ENCODE measurements at regions not wholly inside any gene's neighbourhood (a gene's known extent, or its start where the extent isn't known, plus 50 kb on each side); places are given as distances from the start of the nearest gene placed in this dataset.

DNA sequence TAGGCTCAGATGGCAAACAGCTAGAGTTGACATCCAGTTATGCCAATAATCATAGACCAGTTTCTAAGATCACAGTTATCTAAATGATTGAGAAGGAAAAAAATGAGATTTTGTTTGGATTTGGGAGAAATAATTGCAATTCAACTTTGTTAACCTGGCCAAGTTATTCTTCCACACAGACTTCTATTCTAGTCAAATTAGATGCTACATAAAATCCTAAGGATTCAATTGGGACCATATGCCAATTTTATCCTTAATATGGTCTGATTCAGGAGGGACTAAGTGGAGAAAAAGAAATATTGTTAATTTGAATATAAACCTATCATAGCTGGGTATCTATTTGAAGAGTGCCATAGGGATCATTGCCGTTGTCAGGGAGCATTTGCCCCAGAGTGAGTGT is 178.3 kb upstream of the SLC7A11 start:
- no peak for DNase-seq (ENCODE audit: low read depth in 4 of 4, low spot score in 2 of 4)

GRCh38 chr4:138414202-138414601 is 172.1 kb upstream of the SLC7A11 start:
- no peak for DNase-seq (ENCODE audit: low read depth in 4 of 4, low spot score in 2 of 4)

DNA sequence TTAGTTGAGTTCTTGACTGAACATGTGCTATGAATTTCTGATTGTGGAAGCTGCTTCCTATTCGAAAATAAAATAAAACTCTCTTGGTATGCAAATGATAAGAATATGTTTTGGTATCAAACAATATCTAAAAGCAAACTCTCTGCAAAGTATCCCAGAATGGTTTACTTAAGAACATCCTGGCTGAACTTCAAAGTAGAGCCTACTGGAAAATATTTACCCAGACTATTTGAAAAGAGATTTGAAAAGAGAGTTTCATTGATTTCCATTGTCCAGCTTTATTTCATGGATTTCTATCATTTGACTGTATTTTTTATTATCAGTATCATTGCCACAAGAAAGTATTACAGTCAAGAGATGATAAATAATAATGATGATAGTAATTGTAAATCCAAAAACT is 171.1 kb upstream of the SLC7A11 start:
- DNase-seq (ENCODE audit: low read depth in 4 of 4, low spot score in 2 of 4): no peak

GRCh38 chr4:138412847-138413246 is 170.7 kb upstream of the SLC7A11 start:
- no peak for DNase-seq (ENCODE audit: low read depth in 4 of 4, low spot score in 2 of 4)

GRCh38 chr4:138410266-138410665 is 168.1 kb upstream of the SLC7A11 start:
- no peak for DNase-seq (ENCODE audit: low read depth in 4 of 4, low spot score in 2 of 4)

GRCh38 chr4:138409670-138410069 is 167.5 kb upstream of the SLC7A11 start:
- no peak for DNase-seq (ENCODE audit: low read depth in 4 of 4, low spot score in 2 of 4)

DNA sequence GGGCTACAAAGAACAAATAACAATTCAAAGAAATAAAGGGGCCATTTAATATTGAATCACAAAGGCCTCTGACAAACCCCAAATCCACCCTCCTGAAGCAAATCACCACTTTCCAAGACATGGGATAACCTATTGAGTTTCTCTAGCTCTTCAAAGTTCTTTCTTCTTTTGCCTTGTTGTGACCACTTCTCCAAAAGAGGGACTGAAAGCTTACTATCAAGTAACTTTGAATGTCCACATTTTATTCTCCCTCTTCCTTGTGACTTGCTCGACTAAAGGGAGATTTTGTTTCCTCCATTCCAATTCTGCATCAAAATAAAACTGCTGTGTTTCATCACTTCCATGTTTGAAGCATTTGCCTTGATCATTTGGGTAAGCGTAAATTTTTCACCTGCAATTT is 166.6 kb upstream of the SLC7A11 start:
- DNase-seq (ENCODE audit: low read depth in 4 of 4, low spot score in 2 of 4): no peak

DNA sequence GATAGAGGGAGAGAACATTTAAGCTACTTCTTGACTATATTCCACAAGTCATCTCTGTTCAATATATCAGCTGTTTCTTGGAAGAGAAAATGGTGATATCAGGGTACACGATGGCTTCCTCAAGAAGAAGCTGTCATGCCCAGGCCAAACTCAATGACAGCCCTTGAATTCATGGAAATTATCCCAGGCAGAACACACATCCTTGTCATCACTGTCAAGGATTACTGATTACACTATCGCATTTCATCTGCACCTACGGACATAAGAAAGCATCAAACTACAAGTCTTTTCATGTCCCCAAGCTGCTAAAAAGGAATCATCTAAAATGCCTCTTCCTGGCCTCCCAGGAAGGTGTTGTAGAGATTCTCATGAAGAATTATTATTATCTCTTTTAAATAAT is 165.2 kb upstream of the SLC7A11 start:
- no peak for DNase-seq (ENCODE audit: low read depth in 4 of 4, low spot score in 2 of 4)

- DNase-seq (ENCODE audit: low read depth in 4 of 4, low spot score in 2 of 4): peak in 3 of 4 donors; percentile 23 to 46 (median 41)
Observed at GRCh38 chr4:138406876-138407275, 164.7 kb upstream of the SLC7A11 start.

- DNase-seq (ENCODE audit: low read depth in 4 of 4, low spot score in 2 of 4): no peak
Observed at GRCh38 chr4:138405934-138406567, 163.9 kb upstream of the SLC7A11 start.

- no peak for DNase-seq (ENCODE audit: low read depth in 4 of 4, low spot score in 2 of 4)
Observed at GRCh38 chr4:138405466-138405891, 163.3 kb upstream of the SLC7A11 start.

- DNase-seq (ENCODE audit: low read depth in 4 of 4, low spot score in 2 of 4): no peak
Observed at GRCh38 chr4:138404801-138405200, 162.7 kb upstream of the SLC7A11 start.

DNA sequence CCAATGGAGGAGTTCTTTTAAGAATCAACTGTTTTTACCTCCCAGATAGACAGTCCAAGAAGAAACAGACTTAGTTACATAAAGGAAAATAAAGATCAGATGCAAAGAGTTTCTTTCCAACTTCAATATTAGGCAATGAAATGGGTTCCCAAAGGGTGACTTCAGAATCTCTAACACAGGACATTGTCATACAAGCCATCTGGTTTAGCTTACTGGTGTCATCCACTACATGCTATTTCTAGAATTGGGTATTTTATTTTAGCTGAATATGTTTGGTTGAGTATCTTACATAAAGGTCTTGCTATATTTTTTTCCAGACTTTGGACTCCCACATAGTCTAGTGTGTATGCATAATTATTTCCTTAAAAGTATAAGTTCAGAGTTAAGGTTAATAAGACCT is 162.1 kb upstream of the SLC7A11 start:
- DNase-seq (ENCODE audit: low read depth in 4 of 4, low spot score in 2 of 4): no peak

- peak in 1 of 4 donors; percentile 29 for DNase-seq (ENCODE audit: low read depth in 4 of 4, low spot score in 2 of 4)
Observed at GRCh38 chr4:138401334-138401733, 159.2 kb upstream of the SLC7A11 start.

GRCh38 chr4:138400543-138400942 is 158.4 kb upstream of the SLC7A11 start:
- no peak for DNase-seq (ENCODE audit: low read depth in 4 of 4, low spot score in 2 of 4)

DNA sequence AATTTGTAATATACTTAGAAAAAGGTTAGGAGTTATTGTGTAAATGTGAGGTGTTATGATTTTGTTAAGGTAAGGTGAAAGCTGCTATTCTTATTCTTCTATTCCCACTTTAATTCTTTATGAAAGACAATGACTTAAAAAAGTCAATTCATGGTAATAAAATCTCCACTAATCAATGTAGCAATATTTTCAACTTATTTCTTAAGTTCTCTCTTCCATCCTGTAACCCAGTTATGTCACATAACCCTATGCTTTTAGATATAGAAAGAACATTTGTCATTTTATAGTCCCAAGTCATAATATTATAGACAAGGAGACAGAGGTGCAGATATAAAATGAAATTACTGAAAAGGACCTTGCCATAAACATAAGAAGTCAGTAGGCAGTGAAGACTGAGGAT is 157.9 kb upstream of the SLC7A11 start:
- DNase-seq (ENCODE audit: low read depth in 4 of 4, low spot score in 2 of 4): no peak

DNA sequence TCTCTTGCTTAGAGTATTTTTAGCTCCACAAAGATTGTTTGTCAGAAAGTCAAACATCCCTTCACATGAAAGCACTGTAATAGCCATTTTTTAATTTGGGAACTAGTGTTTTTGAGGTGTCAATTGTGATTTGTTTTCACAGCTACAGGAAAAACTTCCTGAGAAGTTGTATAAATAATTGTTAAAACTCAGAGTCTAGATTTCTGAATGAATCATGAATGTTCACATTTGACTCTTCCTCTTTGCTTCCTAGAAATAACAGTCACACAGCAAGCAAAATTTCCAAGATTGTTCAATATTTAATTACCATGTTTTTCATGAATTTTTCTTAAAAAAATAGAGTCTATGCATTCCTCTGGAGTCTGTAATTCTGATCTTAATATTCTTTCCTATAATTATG is 156.9 kb upstream of the SLC7A11 start:
- no peak for DNase-seq (ENCODE audit: low read depth in 4 of 4, low spot score in 2 of 4)

GRCh38 chr4:138398322-138398721 is 156.2 kb upstream of the SLC7A11 start:
- no peak for DNase-seq (ENCODE audit: low read depth in 4 of 4, low spot score in 2 of 4)

GRCh38 chr4:138393886-138394610 is 151.9 kb upstream of the SLC7A11 start:
- no peak for DNase-seq (ENCODE audit: low read depth in 4 of 4, low spot score in 2 of 4)

DNA sequence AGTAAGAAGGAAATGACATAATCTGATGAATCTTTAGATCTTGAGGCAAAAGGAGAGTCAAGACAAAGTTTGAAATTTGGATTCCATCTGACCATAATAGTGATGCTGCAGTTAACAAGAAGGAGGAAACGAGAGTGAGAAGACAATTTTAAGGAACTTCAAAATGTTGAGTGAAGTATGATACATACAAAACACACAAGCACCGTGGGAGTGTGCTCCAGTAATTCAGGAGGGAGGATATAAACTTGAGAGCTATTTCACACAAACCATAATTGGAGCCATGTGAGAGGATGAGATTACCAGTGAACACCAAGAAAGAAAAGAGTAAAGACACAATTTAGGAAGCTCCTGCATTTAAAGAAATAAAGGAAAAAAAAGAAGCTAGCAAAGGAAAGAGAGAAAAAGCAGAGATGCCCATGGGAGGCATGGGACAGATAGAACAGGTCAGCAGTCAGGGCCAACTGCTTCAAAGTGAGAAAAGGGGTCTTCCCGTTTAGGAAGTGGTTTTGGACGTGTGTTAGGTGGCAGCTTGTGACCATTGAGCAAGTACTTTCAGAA is 150.7 kb upstream of the SLC7A11 start:
- no peak for DNase-seq (ENCODE audit: low read depth in 4 of 4, low spot score in 2 of 4)

- no peak for DNase-seq (ENCODE audit: low read depth in 4 of 4, low spot score in 2 of 4)
Observed at GRCh38 chr4:138389976-138390685, 148.0 kb upstream of the SLC7A11 start.
